ENCODE measurements at regions not wholly inside any gene's neighbourhood (a gene's known extent, or its start where the extent isn't known, plus 50 kb on each side); places are given as distances from the start of the nearest gene placed in this dataset.

- peak; percentile 43 for DNase-seq (ENCODE audit: low spot score)
Measured at GRCh38 chr17:51487947-51488346, 227.6 kb downstream of the UTP18 start.

- DNase-seq (ENCODE audit: low spot score), result no peak
Measured at GRCh38 chr17:51491416-51491815, 231.1 kb downstream of the UTP18 start.

DNA sequence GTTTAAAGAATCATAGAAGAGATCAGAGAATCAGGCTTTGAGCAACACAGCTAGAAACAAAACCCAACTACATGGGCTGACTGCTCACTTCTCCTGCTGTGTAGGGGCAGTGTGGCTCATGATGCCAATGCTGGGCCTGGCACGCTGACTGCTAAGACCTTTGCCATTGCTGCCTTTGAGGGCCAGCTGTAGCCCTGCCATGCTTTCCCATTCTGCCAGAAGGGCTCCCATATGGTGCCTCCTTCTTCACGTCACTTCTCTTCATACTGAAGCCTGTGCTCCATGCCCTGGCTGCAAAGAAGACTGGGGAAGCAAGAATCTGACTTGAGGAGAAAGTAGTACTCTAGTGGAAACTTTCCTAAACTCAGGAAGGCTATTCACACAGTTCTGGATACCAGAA is 232.9 kb downstream of the UTP18 start:
- DNase-seq (ENCODE audit: low spot score), result no peak

GRCh38 chr17:51496378-51496777 is 236.0 kb downstream of the UTP18 start:
- DNase-seq (ENCODE audit: low spot score), result no peak

GRCh38 chr17:51499897-51500296 is 239.6 kb downstream of the UTP18 start:
- no peak for DNase-seq (ENCODE audit: low spot score)

- no peak for DNase-seq (ENCODE audit: low spot score)
Measured at GRCh38 chr17:51500454-51500853, 240.1 kb downstream of the UTP18 start.

GRCh38 chr17:51505450-51505849 is 245.1 kb downstream of the UTP18 start:
- no peak for DNase-seq (ENCODE audit: low spot score)

DNA sequence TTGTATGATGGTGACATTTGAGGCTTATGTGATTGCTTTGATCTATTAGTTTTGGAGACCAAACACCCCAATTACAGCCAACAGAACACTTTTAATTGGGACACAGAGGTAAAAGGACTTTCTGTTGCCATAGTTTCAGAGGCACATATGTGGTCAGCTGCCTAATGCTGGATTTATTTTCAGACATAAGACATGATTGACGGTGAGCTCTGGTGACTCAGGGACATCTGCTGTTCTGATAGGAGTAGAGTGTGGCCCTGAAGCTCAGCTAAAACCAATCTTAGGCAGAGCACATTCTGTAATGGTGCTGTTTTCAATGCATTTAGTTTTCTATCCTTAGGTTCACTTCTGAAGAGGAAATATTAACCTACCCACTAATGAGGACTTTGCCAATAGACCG is 247.1 kb downstream of the UTP18 start:
- DNase-seq (ENCODE audit: low spot score), result no peak

GRCh38 chr17:51508048-51508447 is 247.7 kb downstream of the UTP18 start:
- no peak for DNase-seq (ENCODE audit: low spot score)

GRCh38 chr17:51510940-51511339 is 250.6 kb downstream of the UTP18 start:
- no peak for DNase-seq (ENCODE audit: low spot score)

DNA sequence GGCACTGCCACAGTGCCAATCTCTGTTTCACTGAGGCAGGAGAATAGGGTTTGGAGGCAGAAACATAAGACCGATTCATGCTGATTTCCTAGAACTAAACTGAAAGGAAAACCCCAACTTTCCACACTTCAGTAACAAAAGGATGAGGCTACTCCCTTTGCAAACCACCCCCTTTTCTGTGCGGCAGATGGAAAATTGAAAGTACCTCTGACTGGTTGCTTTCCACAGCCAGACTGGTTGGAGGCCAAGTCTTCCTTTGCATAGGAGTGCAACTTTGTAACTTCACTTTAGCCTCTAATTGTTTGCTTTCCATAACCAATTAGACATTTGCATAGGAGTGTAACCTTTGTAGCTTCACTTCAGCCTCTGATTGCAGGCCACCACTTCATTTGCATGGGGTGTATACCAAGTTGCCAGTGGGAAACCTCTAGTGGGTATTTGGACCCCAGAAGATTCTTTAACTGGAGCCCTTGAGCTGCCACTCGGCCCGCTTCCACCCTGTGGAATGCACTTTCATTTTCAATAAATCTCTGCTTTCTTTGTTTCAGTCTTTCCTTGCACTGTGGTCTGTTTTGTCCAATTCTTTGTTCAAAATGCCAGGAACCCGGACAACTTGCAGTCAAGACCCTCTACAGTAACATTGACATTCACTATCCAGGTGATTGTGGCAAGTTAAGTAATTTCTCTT is 252.0 kb downstream of the UTP18 start:
- DNase-seq (ENCODE audit: low spot score), result no peak

GRCh38 chr17:51516924-51517323 is 256.6 kb downstream of the UTP18 start:
- no peak for DNase-seq (ENCODE audit: low spot score)

- no peak for DNase-seq (ENCODE audit: low spot score)
Measured at GRCh38 chr17:51524524-51524923, 264.2 kb downstream of the UTP18 start.

- no peak for DNase-seq (ENCODE audit: low spot score)
Measured at GRCh38 chr17:51526507-51526906, 266.2 kb downstream of the UTP18 start.

DNA sequence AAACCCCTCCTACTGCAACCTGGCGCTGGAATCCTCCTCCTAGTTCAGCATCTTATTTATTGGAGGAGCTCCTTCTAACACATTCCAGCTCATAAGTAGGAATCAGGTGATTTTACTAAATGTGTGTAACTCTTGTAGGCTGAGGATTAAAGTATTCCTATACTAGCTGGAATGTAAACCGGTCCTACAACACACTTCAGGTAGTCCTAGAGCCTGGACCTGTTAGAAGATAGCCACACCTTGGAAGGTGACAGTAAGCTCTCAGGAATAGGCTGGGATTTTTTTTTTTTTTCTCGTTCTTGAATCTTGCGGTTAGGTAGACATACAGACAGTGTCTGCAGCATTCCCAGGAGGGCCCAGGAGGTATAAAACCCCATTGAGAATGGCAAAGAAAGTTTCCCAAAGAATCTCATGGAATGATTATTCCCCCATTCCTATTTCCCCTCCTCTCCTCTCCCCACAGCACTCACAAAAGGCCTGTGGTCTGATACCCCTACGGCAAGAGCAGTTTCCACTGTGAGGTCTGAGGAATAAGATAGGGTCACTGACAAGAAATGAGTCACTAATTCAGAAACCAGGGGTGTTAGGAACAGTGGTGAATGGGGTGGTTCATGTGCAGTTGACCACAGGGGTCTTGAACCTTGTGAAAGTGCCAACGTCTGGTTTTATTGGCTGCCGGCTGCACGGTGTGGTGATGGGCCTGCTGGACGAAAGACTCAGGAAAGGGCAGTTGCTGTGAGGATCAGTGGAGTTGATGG is 267.1 kb downstream of the UTP18 start:
- no peak for DNase-seq (ENCODE audit: low spot score)

- DNase-seq (ENCODE audit: low spot score), result no peak
Measured at GRCh38 chr17:51528111-51528510, 267.8 kb downstream of the UTP18 start.

DNA sequence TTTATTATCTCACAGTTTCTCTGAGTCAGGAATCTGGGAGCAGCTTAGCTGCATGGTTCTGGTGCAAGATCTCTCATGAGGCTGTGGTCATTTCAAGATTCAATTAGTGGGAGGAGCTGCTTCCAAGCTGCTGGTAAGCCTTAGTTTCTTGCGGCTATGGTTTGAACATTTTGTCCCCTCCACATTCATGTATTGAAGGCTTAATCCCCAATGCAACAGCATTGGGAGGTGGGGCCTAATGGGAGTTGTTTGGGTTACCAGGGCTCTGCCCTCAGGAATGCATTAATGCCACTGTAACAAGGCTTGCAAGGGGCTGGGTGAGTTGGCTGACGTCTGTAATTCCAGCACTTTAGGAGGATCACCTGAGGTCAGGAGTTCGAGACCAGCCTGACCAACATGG is 272.9 kb downstream of the UTP18 start:
- DNase-seq (ENCODE audit: low spot score), result no peak

DNA sequence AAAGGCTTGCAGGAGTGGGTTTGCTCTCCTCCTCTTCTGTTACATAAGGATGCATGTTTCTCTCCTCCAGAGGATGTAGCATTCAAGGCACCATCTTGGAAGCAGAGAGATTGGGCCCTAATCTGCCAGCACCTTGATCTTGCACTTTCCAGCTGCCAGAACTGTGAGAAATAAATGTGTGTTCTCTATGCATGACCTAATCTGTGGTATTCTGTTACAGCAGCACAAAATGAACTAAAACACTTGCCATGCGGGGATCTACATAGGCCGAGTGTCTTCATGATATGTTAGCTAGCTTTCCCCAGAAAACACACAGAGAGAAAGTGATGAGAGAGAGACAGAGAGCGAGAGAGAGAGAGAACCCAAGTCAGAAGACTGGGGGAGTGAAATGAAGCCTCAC is 273.5 kb downstream of the UTP18 start:
- no peak for DNase-seq (ENCODE audit: low spot score)

GRCh38 chr17:51536627-51537026 is 276.3 kb downstream of the UTP18 start:
- no peak for DNase-seq (ENCODE audit: low spot score)

DNA sequence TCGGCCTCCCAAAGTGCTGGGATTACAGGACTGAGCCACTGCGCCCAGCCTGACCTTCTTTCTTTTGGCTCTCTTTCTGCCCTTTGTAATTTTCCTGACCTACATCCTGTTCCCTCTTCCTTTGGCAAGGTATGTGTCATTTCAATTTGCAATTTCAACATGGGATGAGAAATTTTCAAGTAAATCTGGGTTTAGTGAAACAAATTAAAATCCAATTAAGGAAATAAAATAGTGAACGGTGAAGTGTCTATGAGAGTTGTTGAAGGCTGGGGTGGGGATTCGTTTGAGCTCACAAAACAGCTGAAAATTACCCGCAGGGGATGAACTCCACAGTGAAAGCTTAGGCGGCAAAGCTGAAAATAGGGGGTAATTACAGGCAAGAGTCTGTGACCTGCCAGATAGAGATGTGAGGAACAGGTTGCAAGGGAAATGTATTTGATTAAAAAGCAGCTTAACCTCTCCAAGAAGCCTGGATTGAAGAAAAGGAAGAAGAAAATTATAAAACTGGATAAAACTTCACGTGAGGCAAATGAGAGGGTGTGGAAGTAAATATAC is 277.7 kb downstream of the UTP18 start:
- DNase-seq (ENCODE audit: low spot score), result no peak

- DNase-seq (ENCODE audit: low spot score), result no peak
Measured at GRCh38 chr17:51540151-51540550, 279.8 kb downstream of the UTP18 start.

- DNase-seq (ENCODE audit: low spot score), result no peak
Measured at GRCh38 chr17:51541215-51541614, 280.9 kb downstream of the UTP18 start.

DNA sequence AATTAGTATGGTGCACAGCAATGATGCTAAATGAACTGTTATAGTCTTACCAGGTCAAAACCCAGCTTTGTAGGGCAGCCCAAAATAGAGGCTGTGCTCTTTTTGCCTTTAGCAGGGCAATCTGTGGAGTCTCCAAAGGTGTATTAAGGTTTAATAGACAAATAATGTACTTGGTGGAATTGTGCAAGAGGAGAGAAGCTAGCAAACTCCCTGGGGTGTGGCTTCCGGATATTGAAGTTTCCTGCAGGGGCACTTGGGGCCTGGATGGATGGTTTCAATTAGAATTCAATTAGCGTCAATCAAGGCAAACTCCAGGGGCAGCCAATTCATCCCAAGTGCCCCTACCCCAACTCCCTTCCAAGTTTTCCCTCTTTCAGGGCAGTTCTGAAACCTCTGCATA is 285.8 kb downstream of the UTP18 start:
- DNase-seq (ENCODE audit: low spot score), result no peak

GRCh38 chr17:51548125-51548524 is 287.8 kb downstream of the UTP18 start:
- DNase-seq (ENCODE audit: low spot score), result no peak
